HEK293 (cell line): ENCODE measurements at regions not wholly inside any gene's neighbourhood (a gene's known extent, or its start where the extent isn't known, plus 50 kb on each side); places are given as distances from the start of the nearest gene placed in this dataset.

Experiments used
- CTCF ChIA-PET: fragments of 350-600 bp; formaldehyde crosslinking; extraction: SDS; loops from one replicate; lab custom pipeline; 2021; ENCODE audit warnings: antibody characterized with exemption; lab: Yijun Ruan, JAX
- POLR2A ChIA-PET: fragments of 300-600 bp; formaldehyde crosslinking; extraction: SDS; loops from one replicate; lab custom pipeline; 2020; ENCODE audit warnings: antibody characterized with exemption, inconsistent platforms; lab: Yijun Ruan, JAX
- H3K27ac ChIP-seq: fragments of 200-500 bp; sonication (Bioruptor generic); 2 replicates; pipeline ENCODE4 v1.5.1; 2014; ENCODE audit warnings: low read depth, low read length, control low read depth, inconsistent platforms; ENCODE audit errors: extremely low read depth
- H3K36me3 ChIP-seq, 2 experiments: fragments of 200-500 bp in 1 of 2; sonication (Bioruptor generic) in 1 of 2; 1 replicate in 1 of 2; 2 replicates in 1 of 2; pipeline ENCODE4 v1.5.1; 2014 to 2017; ENCODE audit warnings: inconsistent platforms in 2 of 2, low read length in 2 of 2; ENCODE audit not compliant: control insufficient read depth in 2 of 2, insufficient read depth in 1 of 2
- H3K4me1 ChIP-seq: fragments of 200-500 bp; sonication (Bioruptor generic); 2 replicates; pipeline ENCODE4 v1.5.1; 2014; ENCODE audit warnings: mild to moderate bottlenecking, low read length, inconsistent platforms; ENCODE audit not compliant: control insufficient read depth, insufficient read depth
- H3K4me3 ChIP-seq: 2 replicates; pipeline ENCODE4 v1.5.1; 2011; ENCODE audit warnings: low read depth, mild to moderate bottlenecking, control low read depth, low read length, moderate library complexity
- H3K9me3 ChIP-seq: fragments of 200-500 bp; sonication (Bioruptor generic); 2 replicates; pipeline ENCODE4 v1.5.1; 2014; ENCODE audit warnings: low read depth, low read length, inconsistent platforms; ENCODE audit not compliant: control insufficient read depth, insufficient read depth
- GFI1B ChIP-seq: fragments of 450-650 bp; formaldehyde crosslinking; IDR thresholded peaks from 2 replicates; pipeline ENCODE4 v1.5.1; 2016; ENCODE audit warnings: missing biosample characterization, missing genetic modification characterization
- GLI2 ChIP-seq: fragments of 450-650 bp; formaldehyde crosslinking; IDR thresholded peaks from 2 replicates; pipeline ENCODE4; 2017; ENCODE audit warnings: missing biosample characterization, missing genetic modification characterization, low read depth, borderline replicate concordance
- GLI4 ChIP-seq: fragments of 450-650 bp; formaldehyde crosslinking; IDR thresholded peaks from 2 replicates; pipeline ENCODE4 v1.5.1; 2016; ENCODE audit warnings: missing biosample characterization, missing genetic modification characterization
- HOXC10 ChIP-seq: sonication (generic); formaldehyde crosslinking; IDR thresholded peaks from 2 replicates; pipeline ENCODE4 v1.8.1; 2023; ENCODE audit warnings: mild to moderate bottlenecking, missing genetic modification reagents
- KLF10 ChIP-seq: fragments of 450-650 bp; IDR thresholded peaks from 2 replicates; pipeline ENCODE4 v1.5.1; 2018; ENCODE audit warnings: missing biosample characterization, mild to moderate bottlenecking, missing genetic modification characterization
- MZF1 ChIP-seq: fragments of 450-650 bp; formaldehyde crosslinking; IDR thresholded peaks from 2 replicates; pipeline ENCODE4 v1.5.1; 2017; ENCODE audit warnings: missing biosample characterization, missing genetic modification characterization, borderline replicate concordance
- RBAK ChIP-seq: fragments of 450-650 bp; formaldehyde crosslinking; IDR thresholded peaks from 2 replicates; pipeline ENCODE4 v1.5.1; 2016; ENCODE audit warnings: missing biosample characterization, missing genetic modification characterization
- ZBTB1 ChIP-seq: fragments of 450-650 bp; formaldehyde crosslinking; IDR thresholded peaks from 2 replicates; pipeline ENCODE4 v1.5.1; 2016; ENCODE audit warnings: missing biosample characterization, missing genetic modification characterization
- ZBTB7A ChIP-seq: fragments of 450-650 bp; formaldehyde crosslinking; IDR thresholded peaks from 2 replicates; pipeline ENCODE4 v1.5.1; 2016; ENCODE audit warnings: low read depth, missing biosample characterization, missing genetic modification characterization
- ZFHX2 ChIP-seq: fragments of 450-650 bp; formaldehyde crosslinking; conservative IDR thresholded peaks from 2 replicates; pipeline ENCODE4 v1.5.1; 2016; ENCODE audit warnings: missing biosample characterization, missing genetic modification characterization
- ZFP41 ChIP-seq: fragments of 450-650 bp; formaldehyde crosslinking; IDR thresholded peaks from 2 replicates; pipeline ENCODE4 v1.5.1; 2016; ENCODE audit warnings: missing biosample characterization, missing genetic modification characterization, borderline replicate concordance
- ZNF140 ChIP-seq: fragments of 450-650 bp; formaldehyde crosslinking; IDR thresholded peaks from 2 replicates; pipeline ENCODE4 v1.5.1; 2016; ENCODE audit warnings: missing biosample characterization, missing genetic modification characterization
- ZNF146 ChIP-seq: fragments of 450-650 bp; formaldehyde crosslinking; IDR thresholded peaks from 2 replicates; pipeline ENCODE4 v1.5.1; 2016; ENCODE audit warnings: missing biosample characterization, missing genetic modification characterization
- ZNF157 ChIP-seq: fragments of 450-650 bp; formaldehyde crosslinking; IDR thresholded peaks from 2 replicates; pipeline ENCODE4 v1.5.1; 2016; ENCODE audit warnings: missing biosample characterization, missing genetic modification characterization
- ZNF175 ChIP-seq: fragments of 450-650 bp; formaldehyde crosslinking; IDR thresholded peaks from 2 replicates; pipeline ENCODE4 v1.5.1; 2016; ENCODE audit warnings: missing biosample characterization, missing genetic modification characterization
- ZNF214 ChIP-seq: fragments of 450-650 bp; formaldehyde crosslinking; IDR thresholded peaks from 2 replicates; pipeline ENCODE4 v1.5.1; 2017; ENCODE audit warnings: missing biosample characterization, mild to moderate bottlenecking, missing genetic modification characterization, borderline replicate concordance
- ZNF341 ChIP-seq: fragments of 450-650 bp; formaldehyde crosslinking; IDR thresholded peaks from 2 replicates; pipeline ENCODE4; 2016; ENCODE audit warnings: low read depth, missing biosample characterization, missing genetic modification characterization
- ZNF404 ChIP-seq: fragments of 450-650 bp; formaldehyde crosslinking; IDR thresholded peaks from 2 replicates; pipeline ENCODE4 v1.5.1; 2017; ENCODE audit warnings: missing biosample characterization, missing genetic modification characterization
- ZNF555 ChIP-seq: fragments of 450-650 bp; formaldehyde crosslinking; conservative IDR thresholded peaks from 2 replicates; pipeline ENCODE4 v1.5.1; 2017; ENCODE audit warnings: missing biosample characterization, mild to moderate bottlenecking, missing genetic modification characterization, inconsistent platforms
- ZNF560 ChIP-seq: fragments of 450-650 bp; formaldehyde crosslinking; IDR thresholded peaks from 2 replicates; pipeline ENCODE4 v1.5.1; 2017; ENCODE audit warnings: missing biosample characterization, missing genetic modification characterization, borderline replicate concordance
- ZNF621 ChIP-seq: fragments of 450-650 bp; formaldehyde crosslinking; IDR thresholded peaks from 2 replicates; pipeline ENCODE4 v1.5.1; 2017; ENCODE audit warnings: missing biosample characterization, missing genetic modification characterization
- TF ChIP-seq, protein P1 (sequence below): fragments of 450-650 bp; formaldehyde crosslinking; IDR thresholded peaks from 2 replicates; pipeline ENCODE4 v1.5.1; 2017; ENCODE audit warnings: missing biosample characterization, missing genetic modification characterization

GRCh38 chr7:94251-94801, 98.0 kb upstream of the FAM20C start:
- ChIA-PET POLR2A (no interaction called here), CTCF (no interaction called here)
- no peaks in the 10 kb centered on the region for H3K9me3 ChIP-seq
- H3K4me3 ChIP-seq: no peak overlapping the region
- H3K36me3 ChIP-seq: no peaks in the 10 kb centered on the region
- H3K4me1 ChIP-seq: no peaks in the 10 kb centered on the region
- no peak overlapping the region for H3K27ac ChIP-seq
- TF ChIP-seq ZBTB7A (tag by site-specific recombination): no peak

GRCh38 chr7:95180-95862, 97.0 kb upstream of the FAM20C start:
- no peaks in the 10 kb centered on the region for H3K4me1 ChIP-seq
- no peak overlapping the region for H3K27ac ChIP-seq
- H3K36me3 ChIP-seq: no peaks in the 10 kb centered on the region
- TF ChIP-seq ZNF404 (tag by site-specific recombination): no peak
- no peak for TF ChIP-seq ZNF146 (tag by site-specific recombination)
- no peak for TF ChIP-seq GLI4 (tag by site-specific recombination)
- TF ChIP-seq HOXC10 (CRISPR knock-in tag): no peak
- TF ChIP-seq ZNF555 (tag by site-specific recombination): no peak
- no peak for TF ChIP-seq KLF10 (tag by site-specific recombination)
- no peak for TF ChIP-seq ZNF175
- TF ChIP-seq ZNF140 (tag by site-specific recombination): no peak
- no peak for TF ChIP-seq ZNF560
- no peak for TF ChIP-seq RBAK (tag by site-specific recombination)
- no peak for TF ChIP-seq GFI1B (tag by site-specific recombination)
- no peak for TF ChIP-seq ZNF341 (tag by site-specific recombination)
- no peak for TF ChIP-seq ZNF621 (tag by site-specific recombination)
- no peak for TF ChIP-seq ZNF214 (tag by site-specific recombination)
- H3K4me3 ChIP-seq: no peak overlapping the region
- no peaks in the 10 kb centered on the region for H3K9me3 ChIP-seq
- CTCF ChIA-PET: no interaction called here
- POLR2A ChIA-PET: no interaction called here

DNA sequence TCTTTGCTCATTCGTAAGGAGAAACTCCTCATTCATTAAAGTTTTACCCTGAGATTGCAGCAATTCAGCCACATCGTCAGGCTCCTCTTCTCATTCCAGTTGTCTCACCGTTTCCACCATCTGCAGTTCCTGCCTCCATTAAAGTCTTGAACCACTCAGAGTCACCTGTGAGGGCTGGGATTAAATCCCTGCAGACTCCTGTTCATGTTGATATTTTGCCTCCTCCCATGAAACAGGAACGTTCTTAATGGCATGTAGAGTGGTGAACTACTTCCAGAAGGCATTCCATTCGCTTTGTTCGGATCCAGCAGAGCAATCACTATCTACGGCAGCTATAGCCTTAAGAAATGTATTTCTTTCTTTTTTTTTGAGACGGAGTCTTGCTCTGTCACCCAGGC, 96.5 kb upstream of the FAM20C start:
- TF ChIP-seq GLI2 (tag by site-specific recombination): no peak
- no peak for TF ChIP-seq MZF1 (tag by site-specific recombination)
- TF ChIP-seq ZNF157 (tag by site-specific recombination): no peak
- no peak for TF ChIP-seq ZFP41 (tag by site-specific recombination)
- no peak for TF ChIP-seq ZFHX2 (tag by site-specific recombination)
- no peak for TF ChIP-seq ZBTB1 (tag by site-specific recombination)
- TF ChIP-seq, protein P1, sequence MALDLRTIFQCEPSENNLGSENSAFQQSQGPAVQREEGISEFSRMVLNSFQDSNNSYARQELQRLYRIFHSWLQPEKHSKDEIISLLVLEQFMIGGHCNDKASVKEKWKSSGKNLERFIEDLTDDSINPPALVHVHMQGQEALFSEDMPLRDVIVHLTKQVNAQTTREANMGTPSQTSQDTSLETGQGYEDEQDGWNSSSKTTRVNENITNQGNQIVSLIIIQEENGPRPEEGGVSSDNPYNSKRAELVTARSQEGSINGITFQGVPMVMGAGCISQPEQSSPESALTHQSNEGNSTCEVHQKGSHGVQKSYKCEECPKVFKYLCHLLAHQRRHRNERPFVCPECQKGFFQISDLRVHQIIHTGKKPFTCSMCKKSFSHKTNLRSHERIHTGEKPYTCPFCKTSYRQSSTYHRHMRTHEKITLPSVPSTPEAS (tag by site-specific recombination): no peak
- TF ChIP-seq, all 188 proteins: peak for 0
- H3K4me3 ChIP-seq: no peak overlapping the region
- no peak overlapping the region for H3K27ac ChIP-seq
- CTCF ChIA-PET: no interaction called here
- H3K4me1 ChIP-seq: no peaks in the 10 kb centered on the region
- POLR2A ChIA-PET: no interaction called here
- H3K36me3 ChIP-seq: no peaks in the 10 kb centered on the region
- no peaks in the 10 kb centered on the region for H3K9me3 ChIP-seq
